ENCODE measurements at regions not wholly inside any gene's neighbourhood (a gene's known extent, or its start where the extent isn't known, plus 50 kb on each side); places are given as distances from the start of the nearest gene placed in this dataset.

DNA sequence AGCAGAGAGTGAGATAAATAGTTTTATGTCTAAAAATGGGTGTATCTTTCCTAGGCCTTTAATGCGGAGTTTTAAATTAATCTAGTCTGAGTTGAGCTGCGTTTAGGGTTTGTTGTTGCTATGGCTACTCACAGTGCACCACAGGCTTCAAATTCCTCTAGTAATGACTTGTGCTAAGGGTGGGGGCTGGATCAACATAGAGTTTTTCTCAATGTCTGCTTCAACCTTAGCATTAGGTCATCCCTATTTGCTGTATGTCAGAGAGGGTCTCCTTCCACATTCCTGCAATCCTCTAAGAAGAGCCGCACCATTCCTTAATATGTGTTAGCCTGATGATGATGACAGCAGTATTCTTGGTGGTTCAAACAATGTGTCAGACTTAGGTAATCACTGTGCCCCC, 465.6 kb upstream of the KIF2A start:
- no peak for FAIRE-seq

DNA sequence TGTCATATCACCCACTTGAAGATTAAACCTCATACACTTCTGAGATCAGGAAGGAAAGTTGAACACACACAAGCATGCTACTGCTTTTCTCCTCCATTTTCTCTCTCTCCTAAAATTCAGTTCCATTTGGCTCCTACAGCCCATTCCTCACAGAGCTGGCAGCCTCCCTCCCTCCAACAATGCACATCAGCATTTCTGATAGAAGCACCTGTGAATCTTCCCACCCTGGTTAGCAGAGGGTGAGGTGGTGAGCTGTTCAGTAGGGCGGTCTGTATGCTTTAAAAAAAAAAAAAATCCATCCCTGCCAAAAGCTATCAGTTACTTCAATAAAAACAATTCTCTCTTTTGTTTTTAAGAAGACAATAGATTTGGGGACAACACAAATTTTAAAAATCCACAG, 463.2 kb upstream of the KIF2A start:
- FAIRE-seq = no peak

DNA sequence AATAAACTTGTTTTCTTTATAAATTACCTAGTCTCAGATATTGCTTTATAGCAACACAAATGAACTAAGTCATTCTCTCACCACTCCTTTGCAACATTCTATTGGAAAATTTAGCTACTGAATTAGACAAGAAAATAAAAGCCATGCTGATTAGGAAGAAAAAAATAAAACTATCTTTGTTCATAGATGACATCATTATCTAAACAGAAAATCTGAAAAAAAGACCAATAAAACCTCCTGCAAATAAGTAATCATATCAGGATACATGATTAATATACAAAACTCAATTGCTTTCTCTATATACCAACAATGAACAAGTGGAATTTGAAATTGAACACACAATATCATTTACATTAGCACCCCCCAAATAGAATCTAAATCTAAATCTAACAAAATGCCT, 455.3 kb upstream of the KIF2A start:
- no peak for FAIRE-seq

DNA sequence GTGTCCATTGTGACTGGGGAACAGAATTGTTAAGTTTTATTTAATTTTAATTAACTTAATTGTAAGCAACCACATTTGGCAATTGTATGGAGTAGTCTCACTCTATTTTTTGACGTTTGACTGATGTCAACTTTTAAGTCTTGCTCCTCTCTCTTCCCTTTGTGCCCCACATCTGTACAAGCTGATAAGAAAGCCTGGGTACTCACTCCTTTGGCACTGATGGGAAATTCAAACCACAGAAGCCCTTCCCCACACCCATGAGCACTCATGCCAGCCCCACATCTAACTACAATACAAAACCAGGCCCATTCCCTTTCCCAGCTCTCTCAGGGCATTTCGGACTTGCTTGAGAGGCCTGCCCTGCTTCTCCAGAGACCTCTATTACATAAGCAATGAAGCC, 451.5 kb upstream of the KIF2A start:
- FAIRE-seq = no peak

DNA sequence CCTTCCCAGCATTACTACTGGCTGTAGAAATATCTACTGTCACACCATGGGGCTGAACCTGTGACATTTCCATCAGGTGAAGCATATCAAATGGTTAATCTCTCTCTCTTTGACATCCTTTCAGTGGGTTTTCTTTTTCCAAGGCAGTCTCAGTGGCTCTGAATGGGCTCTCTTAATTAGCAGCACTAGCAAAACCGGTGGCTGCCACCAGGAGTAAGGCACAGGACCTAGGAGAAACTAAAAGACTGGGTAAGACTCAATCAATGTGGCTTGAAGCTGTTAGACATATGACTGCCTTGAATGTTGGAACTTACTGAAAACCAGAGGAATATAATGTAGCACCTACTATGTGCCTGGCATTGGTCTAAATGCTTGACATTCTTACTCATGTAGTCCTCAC, 445.0 kb upstream of the KIF2A start:
- FAIRE-seq = no peak

DNA sequence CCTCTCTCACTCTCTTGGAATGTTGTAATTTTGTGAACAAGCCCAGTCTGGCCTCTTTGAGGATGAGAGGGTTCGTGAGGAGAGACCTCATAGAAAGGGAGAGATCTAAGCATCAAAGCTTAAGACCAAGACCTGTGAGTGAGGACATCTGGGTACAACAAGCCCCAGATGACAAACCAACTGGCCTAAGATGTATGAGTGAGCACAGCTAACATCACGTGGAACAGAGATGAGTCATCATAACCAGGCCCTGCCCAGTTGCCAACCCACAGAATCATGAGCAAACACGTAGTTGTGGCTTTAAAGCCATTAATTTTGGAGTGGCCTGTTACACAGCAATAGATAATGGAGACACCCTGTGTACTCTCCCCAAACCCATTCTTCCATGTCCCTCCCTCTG, 439.1 kb upstream of the KIF2A start:
- FAIRE-seq = no peak

DNA sequence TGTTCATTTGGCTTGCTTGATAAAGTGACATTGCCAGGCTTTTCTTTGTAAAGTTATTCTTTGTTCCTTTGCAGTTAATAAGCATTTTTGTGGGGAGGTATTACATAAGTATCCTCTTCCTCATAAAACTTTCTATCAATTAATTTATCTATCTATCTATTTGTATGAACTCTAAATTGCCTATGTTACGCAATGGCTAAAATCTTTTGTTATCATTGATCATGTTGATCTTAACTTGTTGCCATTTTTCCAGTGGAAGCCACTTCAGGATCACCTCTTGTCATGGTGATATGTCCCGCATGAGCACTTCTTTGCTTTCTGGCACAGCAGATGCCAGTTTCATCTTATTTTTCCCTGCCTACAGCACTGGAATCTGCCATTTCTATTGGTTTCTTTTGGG, 436.7 kb upstream of the KIF2A start:
- no peak for FAIRE-seq

DNA sequence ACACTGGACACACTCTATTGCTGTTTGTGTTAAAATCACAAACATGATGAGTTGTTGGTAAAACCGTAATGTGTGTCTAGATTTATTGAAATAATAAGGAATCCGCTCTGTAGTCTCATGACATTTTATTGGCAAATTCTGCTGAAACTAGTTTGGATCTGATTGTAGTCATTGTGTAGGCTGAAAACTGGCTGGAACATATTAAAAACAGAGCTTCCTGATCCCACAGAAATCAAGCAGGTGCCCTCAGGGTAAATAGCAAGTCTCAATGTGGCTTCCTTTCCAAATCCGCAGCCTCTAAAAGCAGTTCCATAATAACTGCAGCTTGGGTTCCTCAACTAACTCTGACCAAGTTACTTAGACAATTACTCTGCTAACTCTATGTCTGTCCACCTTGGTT, 427.5 kb upstream of the KIF2A start:
- FAIRE-seq = no peak

DNA sequence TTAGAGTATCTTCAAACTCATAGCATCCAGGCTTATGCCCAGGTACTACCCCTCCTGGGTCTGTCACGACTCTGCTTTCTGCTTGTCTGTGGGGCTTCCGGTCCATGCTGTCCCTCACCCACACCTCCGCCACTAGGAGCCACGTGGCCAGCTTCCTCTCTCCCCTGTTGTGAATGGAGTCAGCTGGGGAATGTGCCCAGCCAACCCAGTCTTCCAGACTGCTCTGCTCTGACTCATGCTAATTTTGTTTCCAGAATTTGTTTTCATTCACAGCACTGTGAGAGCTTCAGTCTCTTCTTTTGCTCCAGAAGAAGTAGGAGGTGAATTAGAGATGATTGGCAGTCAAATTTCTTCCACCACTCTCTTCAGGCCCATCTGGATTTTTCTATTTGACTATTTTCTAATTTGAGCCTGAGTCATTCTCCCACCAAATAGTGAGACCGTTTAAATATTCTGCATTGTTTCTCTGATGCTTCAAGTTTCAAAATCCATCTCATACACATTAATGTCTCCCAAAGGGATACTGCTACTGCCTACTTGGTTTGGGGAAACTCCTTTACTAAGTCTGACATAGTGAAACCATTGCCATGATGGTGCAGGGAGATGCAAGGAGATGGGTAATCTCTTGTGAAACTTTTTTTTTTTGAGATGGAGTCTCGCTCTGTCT, 424.1 kb upstream of the KIF2A start:
- no peak for FAIRE-seq

DNA sequence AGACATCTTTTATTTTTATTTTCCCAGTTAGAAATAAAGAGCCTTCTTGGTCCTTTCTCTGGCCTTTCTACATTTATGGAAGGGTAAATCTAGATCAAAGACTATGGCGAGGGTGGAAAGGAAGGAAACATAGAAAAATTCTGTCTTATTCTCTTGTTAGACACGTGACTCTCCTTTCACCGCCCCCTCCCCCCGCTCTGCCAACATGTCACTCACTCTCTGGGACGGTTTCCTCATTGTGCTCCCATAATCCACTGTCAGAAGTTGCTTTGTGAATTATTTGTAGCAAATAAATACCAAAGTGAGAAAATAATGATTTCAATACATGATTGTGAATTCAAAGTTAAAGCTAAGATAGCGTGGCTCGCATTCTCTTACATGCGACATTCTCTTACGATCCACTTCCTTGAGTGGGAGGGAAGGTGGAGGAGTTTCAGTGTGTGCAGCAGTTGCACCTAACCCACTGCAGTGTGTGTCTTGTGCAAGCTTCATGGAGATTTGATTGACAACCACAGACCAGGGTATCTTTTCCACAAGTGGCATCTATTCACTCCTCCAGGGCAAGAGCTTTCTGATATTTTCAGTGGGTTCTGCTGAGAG, 423.0 kb upstream of the KIF2A start:
- no peak for FAIRE-seq

DNA sequence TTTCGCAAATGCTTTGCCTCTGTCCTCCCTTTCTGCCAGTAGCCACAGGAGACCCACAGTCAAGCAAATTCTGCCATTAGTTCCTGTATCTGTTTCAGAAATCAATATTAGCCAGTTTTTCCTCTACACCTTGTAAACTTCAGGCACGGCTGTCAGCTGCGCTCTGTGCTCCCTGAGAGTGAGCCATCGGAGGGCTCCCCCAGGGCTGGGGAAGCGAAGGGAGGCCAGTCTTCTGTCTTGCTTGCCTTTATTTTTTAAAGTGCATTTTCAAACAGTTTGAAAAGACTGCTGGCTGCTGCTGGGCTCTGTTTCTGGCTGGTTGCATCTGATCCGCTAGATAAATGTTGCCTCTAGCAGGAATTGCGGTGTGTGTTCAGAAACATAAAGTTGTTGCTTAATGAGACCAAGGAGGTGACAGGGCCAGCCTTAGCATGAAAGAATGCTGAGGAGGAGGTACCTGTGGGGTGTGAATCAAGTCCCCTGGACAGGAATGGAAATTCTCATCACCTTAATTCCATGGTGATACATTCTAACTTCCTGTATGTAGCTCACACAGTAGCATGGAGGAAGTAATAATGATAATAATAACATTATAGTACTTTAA, 421.7 kb upstream of the KIF2A start:
- no peak for FAIRE-seq

DNA sequence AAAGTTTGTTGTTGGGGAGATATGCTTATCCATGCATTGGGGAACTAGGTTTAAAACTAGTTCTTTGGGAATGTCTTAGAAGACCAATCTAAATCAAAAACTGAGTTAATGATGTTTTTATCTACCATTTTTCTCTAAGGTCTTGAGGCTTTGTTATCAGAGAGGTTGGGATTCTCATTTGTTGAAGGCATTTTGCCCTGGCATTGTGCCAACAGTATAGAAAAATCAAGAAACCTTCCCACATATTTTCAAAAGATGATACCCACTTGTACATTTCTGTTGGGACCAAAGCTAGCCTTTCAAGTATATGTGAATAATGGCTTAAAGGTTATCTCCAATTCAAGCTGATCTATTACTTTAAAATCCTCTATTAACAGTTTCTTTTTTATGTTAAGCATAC, 419.8 kb upstream of the KIF2A start:
- FAIRE-seq = no peak

DNA sequence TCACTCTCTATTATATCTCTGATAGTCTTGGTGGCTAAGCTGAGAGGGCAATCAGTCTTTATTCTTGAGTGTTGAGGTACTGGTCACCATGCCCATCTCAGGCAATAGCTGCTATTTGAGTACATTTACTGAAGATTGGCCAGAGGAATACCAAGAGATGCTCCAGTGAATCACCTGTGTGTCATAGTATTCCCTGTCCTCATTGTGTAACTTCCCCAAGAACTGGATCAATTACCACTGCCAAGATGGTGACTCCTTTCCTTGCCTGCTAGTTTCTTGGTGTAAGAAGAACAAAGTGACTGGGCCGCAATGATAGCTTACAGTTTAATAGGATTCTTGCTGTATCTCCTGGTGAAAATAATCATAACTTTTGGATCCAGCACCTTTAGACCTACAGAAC, 418.7 kb upstream of the KIF2A start:
- no peak for FAIRE-seq

DNA sequence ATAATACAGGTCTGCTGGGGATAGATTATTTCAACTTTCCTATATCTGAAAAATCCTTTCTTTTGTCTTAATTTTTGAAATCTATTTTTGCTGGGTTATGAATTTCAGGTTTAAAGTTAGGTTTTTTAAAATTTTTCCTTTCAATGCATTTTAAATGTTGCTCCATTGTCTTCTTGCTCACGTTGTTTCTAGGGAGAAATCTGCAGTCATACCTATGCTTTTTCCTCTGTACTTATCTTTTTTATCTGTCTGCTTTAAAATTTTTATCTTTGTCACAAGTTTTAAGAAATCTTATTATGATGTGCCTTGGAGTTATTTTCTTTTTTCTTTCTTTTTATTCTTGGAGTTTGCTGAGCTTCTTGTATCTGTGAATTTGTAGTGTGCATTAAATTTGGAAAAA, 412.0 kb upstream of the KIF2A start:
- no peak for FAIRE-seq

DNA sequence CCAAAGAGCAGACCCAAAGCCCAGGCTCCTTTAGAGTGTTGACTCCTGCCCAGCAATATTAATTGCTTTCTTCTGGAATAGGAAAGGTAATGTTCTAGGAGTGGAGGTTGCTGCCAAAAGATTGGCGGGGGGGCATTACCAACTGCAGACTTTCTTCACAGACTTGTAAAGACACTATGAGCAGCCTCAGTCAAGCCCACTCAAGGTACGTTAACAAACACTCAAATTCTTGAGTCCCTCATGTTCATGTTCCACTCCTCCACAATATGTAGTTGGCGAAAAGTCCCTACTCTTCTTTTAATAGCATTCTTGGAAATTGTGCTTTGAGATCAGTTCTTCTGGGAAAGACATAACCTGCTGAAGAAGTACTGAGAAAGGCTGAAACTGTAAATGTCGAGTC, 409.2 kb upstream of the KIF2A start:
- no peak for FAIRE-seq

DNA sequence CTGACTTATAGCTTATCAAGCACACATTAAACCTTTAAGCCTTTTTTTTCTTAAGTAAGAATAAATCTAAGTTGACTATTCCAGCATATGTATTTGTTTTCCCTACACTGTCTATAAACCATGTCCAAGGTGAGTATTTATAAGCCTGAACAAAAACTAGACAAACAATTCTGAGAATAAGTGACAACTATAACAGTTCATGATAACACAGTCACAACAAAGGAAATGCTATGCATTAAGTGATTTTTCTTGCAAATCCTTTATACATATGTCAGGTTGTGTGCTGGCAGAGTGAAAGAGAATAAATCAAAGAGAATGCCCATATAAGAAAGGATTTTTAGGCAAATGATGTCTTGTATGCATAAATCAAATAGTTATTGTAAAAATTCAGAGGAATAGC, 408.8 kb upstream of the KIF2A start:
- FAIRE-seq = no peak

DNA sequence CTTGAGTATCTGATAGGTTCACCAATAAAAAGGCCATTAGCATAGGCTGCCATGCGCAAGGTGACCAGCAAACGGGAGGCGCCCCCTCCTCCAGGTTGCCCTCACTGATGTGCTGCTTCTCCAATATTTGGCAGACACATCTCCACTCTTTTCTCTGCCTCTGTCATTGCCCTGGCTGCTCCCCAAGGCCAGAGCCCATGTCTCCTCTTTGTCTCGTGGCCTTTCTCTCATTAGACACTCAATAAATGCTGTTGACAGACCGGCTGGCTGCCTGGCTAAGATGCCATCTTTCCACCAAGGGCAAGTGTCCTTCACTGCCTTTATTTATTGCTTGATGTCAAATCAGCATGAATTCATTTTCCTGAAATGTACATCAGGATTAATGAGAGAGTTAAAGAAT, 404.0 kb upstream of the KIF2A start:
- no peak for FAIRE-seq

DNA sequence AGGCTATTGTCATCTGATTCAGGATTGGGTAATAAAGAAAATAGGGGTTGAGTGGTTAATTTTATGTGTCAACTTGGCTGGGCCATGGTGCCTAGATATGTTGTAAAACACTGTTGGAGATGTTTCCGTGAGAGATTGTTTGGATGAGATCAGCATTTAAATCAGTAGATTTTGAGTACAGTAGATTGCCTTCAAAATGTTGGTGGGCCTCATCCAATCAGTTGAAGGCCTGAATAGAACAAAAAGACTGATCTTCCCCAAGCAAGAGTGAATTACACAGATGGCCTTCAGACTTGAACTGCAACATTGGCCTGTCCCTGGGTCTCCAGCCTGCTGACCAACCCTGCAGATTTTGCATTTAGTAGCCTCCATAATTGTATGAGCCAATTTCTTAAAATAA, 401.3 kb upstream of the KIF2A start:
- no peak for FAIRE-seq

DNA sequence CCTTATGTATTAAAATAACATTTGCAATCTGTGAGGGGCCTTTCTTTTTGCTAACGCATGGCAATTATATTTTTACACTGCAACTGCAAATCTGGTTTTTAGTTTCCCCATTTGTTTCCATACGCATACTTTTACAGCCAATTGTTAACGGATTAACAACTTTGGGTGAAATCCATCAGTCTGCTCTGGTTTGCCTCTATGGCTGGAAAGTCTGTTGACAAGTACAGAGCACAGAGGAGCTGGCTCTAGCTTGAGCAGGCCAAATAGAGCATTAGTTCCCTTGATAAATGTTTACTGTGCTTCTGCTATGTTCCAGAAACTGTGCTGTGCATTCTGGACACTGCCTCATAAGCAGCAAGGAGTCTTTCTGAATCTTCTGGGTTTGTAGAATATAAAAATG, 400.4 kb upstream of the KIF2A start:
- FAIRE-seq = no peak

DNA sequence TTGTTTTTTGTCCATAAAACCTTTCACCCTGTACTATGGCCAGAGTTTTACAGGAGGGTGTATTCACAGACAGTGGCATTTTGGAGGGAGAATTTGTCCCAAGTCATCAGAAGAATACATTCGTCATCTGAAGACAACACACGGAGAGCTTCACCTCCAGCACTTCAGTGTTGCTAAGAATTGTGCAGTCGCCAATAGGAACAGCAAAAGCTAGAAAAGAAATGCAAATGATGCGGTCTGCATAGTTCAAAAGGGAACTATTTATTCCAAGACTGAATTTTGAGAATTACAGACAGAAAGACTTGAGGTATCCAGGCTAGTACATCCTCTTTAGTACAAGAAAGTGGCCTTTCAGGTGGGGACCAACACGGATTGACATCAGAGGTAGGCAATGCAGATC, 399.2 kb upstream of the KIF2A start:
- FAIRE-seq = no peak

DNA sequence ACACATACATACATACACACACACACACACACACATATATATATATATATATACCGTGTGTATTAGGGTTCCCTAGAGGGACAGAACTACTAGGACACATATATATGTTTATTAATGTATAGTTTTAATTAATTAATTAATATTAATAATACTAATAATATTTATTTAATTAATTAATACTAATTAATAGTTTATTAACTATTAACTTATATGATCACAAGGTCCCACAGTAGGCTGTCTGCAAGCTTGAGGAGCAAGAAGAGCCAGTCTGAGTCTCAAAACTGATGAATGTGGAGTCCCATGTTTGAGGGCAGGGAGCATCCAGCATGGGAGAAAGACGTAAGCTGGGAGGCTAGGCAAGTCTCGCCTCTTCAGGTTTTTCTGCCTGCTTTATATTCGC, 398.0 kb upstream of the KIF2A start:
- no peak for FAIRE-seq

DNA sequence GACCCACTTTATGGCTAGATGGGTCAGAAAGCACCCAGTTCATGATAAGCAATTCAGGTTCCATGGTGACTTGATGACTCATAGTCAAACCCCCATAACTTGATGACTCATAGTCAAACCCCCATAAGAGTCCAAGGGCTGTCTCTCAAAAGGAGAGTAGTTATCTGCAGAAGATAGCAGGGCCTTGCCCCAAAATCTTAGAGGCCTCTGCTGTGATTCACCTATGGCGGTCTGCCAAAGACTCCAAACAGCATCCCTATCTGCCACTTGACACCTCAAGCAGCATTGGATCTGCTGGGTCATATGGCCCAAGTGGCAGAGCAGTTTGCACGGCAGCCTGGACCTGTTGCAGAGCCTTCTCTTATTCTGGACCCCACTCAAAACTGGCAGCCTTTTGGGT, 395.2 kb upstream of the KIF2A start:
- FAIRE-seq = no peak

DNA sequence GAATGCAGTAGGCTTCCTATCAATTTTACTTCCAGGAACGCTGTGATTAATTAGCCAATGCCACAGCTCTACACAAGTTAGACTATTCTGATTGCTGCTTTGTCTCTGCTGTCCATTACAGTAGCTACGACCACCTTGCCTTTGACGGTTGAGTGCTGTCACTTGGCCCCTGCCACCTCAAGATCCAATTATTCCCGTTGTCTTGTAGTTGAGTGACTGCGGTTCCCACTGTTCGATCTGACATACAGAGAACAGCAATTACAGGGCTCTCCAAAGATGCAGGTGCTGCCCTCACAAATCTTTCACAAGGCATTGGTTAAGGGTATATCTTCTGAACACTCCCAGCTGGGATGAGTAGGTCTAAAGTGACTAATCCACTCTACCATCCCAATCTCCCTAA, 393.4 kb upstream of the KIF2A start:
- FAIRE-seq = no peak

DNA sequence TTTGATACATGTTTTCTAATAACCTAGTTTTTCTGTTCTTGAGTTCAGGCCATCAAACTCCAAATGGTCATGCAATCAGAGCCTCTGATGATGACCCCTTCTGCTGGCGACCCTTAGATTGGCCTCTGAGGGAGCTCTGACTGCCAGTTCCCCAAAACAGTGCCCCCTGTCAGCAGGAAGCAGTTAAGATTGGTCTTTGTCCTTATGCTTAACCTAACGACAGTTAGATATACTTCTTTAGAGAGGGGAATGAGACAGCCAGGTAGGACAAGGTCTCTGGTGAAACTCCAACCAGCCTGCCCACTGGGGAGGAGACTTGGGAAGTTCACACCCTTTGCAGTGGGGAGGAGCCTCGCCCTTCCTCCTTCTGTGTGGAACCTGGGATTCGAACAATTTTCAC, 390.4 kb upstream of the KIF2A start:
- no peak for FAIRE-seq

Measured in G401.6 (cell line).